Calu3 (cell line): ENCODE measurements at regions not wholly inside any gene's neighbourhood (a gene's known extent, or its start where the extent isn't known, plus 50 kb on each side); places are given as distances from the start of the nearest gene placed in this dataset.

Experiments
- BruUV-seq: library from RNA; stranded (reverse); fragments of 400-500 nt; replicated peaks from 2 replicates; lab custom pipeline; 2021; lab: Mats Ljungman, UMichigan
- CTCF ChIA-PET: fragments of 300-600 bp; sonication (Branson Sonifier 250); formaldehyde crosslinking; loops from one replicate; lab custom pipeline; 2022; ENCODE audit warnings: antibody characterized with exemption; lab: Charles Lee
- DNase-seq: peaks from one replicate; pipeline ENCODE4 v3.0.0; 2022
- H3K27ac Mint-ChIP-seq: one replicate; pipeline ENCODE4 v1.8.0; 2022; ENCODE audit warnings: mixed read lengths; ENCODE audit not compliant: unreplicated experiment
- H3K27me3 Mint-ChIP-seq: one replicate; pipeline ENCODE4 v1.8.0; 2022; ENCODE audit warnings: mixed read lengths; ENCODE audit not compliant: unreplicated experiment
- H3K36me3 Mint-ChIP-seq: one replicate; pipeline ENCODE4 v1.8.0; 2022; ENCODE audit warnings: mild to moderate bottlenecking, moderate library complexity, mixed read lengths; ENCODE audit not compliant: insufficient read depth, unreplicated experiment
- H3K4me1 Mint-ChIP-seq: one replicate; pipeline ENCODE4 v1.8.0; 2022; ENCODE audit warnings: mild to moderate bottlenecking, low read depth, mixed read lengths; ENCODE audit not compliant: unreplicated experiment
- H3K4me3 Mint-ChIP-seq: one replicate; pipeline ENCODE4 v1.8.0; 2022; ENCODE audit warnings: mild to moderate bottlenecking, low read depth, moderate library complexity, mixed read lengths; ENCODE audit not compliant: unreplicated experiment
- H3K9me3 Mint-ChIP-seq: one replicate; pipeline ENCODE4 v1.8.0; 2022; ENCODE audit warnings: low read depth, mixed read lengths; ENCODE audit not compliant: unreplicated experiment
- CTCF ChIP-seq: fragments of 200-600 bp; IDR thresholded peaks from one replicate; pipeline ENCODE4 v1.8.0; 2022; ENCODE audit warnings: antibody characterized with exemption; ENCODE audit not compliant: unreplicated experiment
- intact Hi-C: fragments of 100-400 bp; cut with micrococcal nuclease; formaldehyde crosslinking; loops from one replicate; pipeline ENCODE4 v1.10.0; 2022; ENCODE audit not compliant: unreplicated experiment

GRCh38 chr12:75771023-75771422, 259.6 kb upstream of the KRR1 start:
- H3K27ac Mint-ChIP-seq = no peak overlapping the region
- CTCF ChIA-PET = no interaction called here
- intact Hi-C loops = no loop called here
- H3K9me3 Mint-ChIP-seq = no peaks in the 10 kb centered on the region
- H3K36me3 Mint-ChIP-seq = peaks cover 6% of the 10 kb centered on the region
- H3K27me3 Mint-ChIP-seq = no peaks in the 10 kb centered on the region
- TF ChIP-seq CTCF = no peak
- H3K4me1 Mint-ChIP-seq = peaks cover 26% of the 10 kb centered on the region
- BruUV-seq = no TSS peak
- no peak for DNase-seq
- H3K4me3 Mint-ChIP-seq = no peak overlapping the region

GRCh38 chr12:75767957-75768356, 256.5 kb upstream of the KRR1 start:
- TF ChIP-seq CTCF = no peak
- Mint-ChIP-seq H3K4me3 (no peak overlapping the region), H3K36me3 (peaks cover 6% of the 10 kb centered on the region), H3K27ac (peak overlapping the region; percentile 73), H3K9me3 (no peaks in the 10 kb centered on the region), H3K27me3 (no peaks in the 10 kb centered on the region), H3K4me1 (peaks cover 51% of the 10 kb centered on the region)
- no TSS peak for BruUV-seq
- CTCF ChIA-PET = interaction anchor here (0.6 to 1.3 kb wide), 2 partner anchors 11 to 128 kb away, joined by 3 to 5 read pairs; no protein-coding TSS in a partner anchor
- intact Hi-C loops = loop anchor here (1.0 to 5.0 kb wide), 6 partner anchors 59 to 253 kb away; no protein-coding TSS in a partner anchor
- DNase-seq = no peak

- CTCF ChIA-PET = interaction anchor here (0.6 to 1.6 kb wide), 12 partner anchors 9 to 278 kb away, joined by 3 to 5 read pairs (median 3); no protein-coding TSS in a partner anchor
- peak; percentile 63 for DNase-seq
- no peak for TF ChIP-seq CTCF
- Mint-ChIP-seq H3K4me3 (no peak overlapping the region), H3K36me3 (peaks cover 6% of the 10 kb centered on the region), H3K4me1 (peaks cover 60% of the 10 kb centered on the region), H3K27me3 (no peaks in the 10 kb centered on the region), H3K9me3 (no peaks in the 10 kb centered on the region), H3K27ac (peak overlapping the region; percentile 73)
- BruUV-seq = no TSS peak
- intact Hi-C loops = loop anchor here (1.0 to 5.0 kb wide), 7 partner anchors 61 to 254 kb away; no protein-coding TSS in a partner anchor
Observed at GRCh38 chr12:75766263-75767160, 255.1 kb upstream of the KRR1 start.

- H3K4me1 Mint-ChIP-seq = peaks cover 60% of the 10 kb centered on the region
- CTCF ChIA-PET = interaction anchor here (0.5 to 1.6 kb wide), 9 partner anchors 11 to 211 kb away, joined by 3 to 7 read pairs (median 5); no protein-coding TSS in a partner anchor
- no peak overlapping the region for H3K4me3 Mint-ChIP-seq
- intact Hi-C loops = loop anchor here (1.0 to 5.0 kb wide), 6 partner anchors 62 to 255 kb away; no protein-coding TSS in a partner anchor
- no peaks in the 10 kb centered on the region for H3K27me3 Mint-ChIP-seq
- no peaks in the 10 kb centered on the region for H3K9me3 Mint-ChIP-seq
- no TSS peak for BruUV-seq
- peak; percentile 49 for DNase-seq
- peak overlapping the region; percentile 73 for H3K27ac Mint-ChIP-seq
- H3K36me3 Mint-ChIP-seq = peaks cover 6% of the 10 kb centered on the region
- TF ChIP-seq CTCF = no peak
Observed at GRCh38 chr12:75765170-75766059, 254.0 kb upstream of the KRR1 start.
